Posterior cingulate gyrus (tissue), 11 donors: ENCODE measurements at regions not wholly inside any gene's neighbourhood (a gene's known extent, or its start where the extent isn't known, plus 50 kb on each side); places are given as distances from the start of the nearest gene placed in this dataset.

ENCODE experiments used
- DNase-seq, 10 donors: peaks; one replicate each; pipeline versions ENCODE4 v3.0.0 to v3.0.0-alpha.2; 2020 to 2021; ENCODE audit warnings: mixed read lengths in 3 of 10
- intact Hi-C: fragments of 100-400 bp; cut with DNase I; formaldehyde crosslinking; loops from one replicate; pipeline ENCODE4 v1.15.1; 2023

GRCh38 chr17:15112846-15113617 lies 152.1 kb downstream of the PMP22 start:
- DNase-seq: no peak
- intact Hi-C loops: no loop called here

- intact Hi-C loops: no loop called here
- no peak for DNase-seq
Measured at GRCh38 chr17:15109608-15110007, 155.5 kb downstream of the PMP22 start.

GRCh38 chr17:15108992-15109391 lies 156.1 kb downstream of the PMP22 start:
- intact Hi-C loops: no loop called here
- DNase-seq: no peak

- intact Hi-C loops: no loop called here
- no peak for DNase-seq
Measured at GRCh38 chr17:15106540-15106939, 158.6 kb downstream of the PMP22 start.

GRCh38 chr17:15103785-15104184 lies 161.3 kb downstream of the PMP22 start:
- DNase-seq: no peak
- intact Hi-C loops: no loop called here

GRCh38 chr17:15101175-15101574 lies 164.0 kb downstream of the PMP22 start:
- intact Hi-C loops: no loop called here
- DNase-seq: no peak

GRCh38 chr17:15096511-15096910 lies 168.6 kb downstream of the PMP22 start:
- intact Hi-C loops: no loop called here
- DNase-seq: no peak

GRCh38 chr17:15095935-15096334 lies 169.2 kb downstream of the PMP22 start:
- intact Hi-C loops: no loop called here
- DNase-seq: no peak

- no peak for DNase-seq
- intact Hi-C loops: no loop called here
Measured at GRCh38 chr17:15092762-15093161, 172.4 kb downstream of the PMP22 start.

GRCh38 chr17:15092261-15092660 lies 172.9 kb downstream of the PMP22 start:
- intact Hi-C loops: no loop called here
- DNase-seq: no peak

- intact Hi-C loops: no loop called here
Measured at GRCh38 chr17:15091825-15092224, 173.3 kb downstream of the PMP22 start.

GRCh38 chr17:15090533-15090932 lies 174.6 kb downstream of the PMP22 start:
- intact Hi-C loops: no loop called here
- no peak for DNase-seq

More at GRCh38 chr17:15091825-15092224, 173.3 kb downstream of the PMP22 start:
- no peak for DNase-seq

- intact Hi-C loops: no loop called here
- no peak for DNase-seq
Measured at GRCh38 chr17:15087946-15088345, 177.2 kb downstream of the PMP22 start.

GRCh38 chr17:15086776-15087295 lies 178.3 kb downstream of the PMP22 start:
- intact Hi-C loops: no loop called here
- DNase-seq: no peak

- intact Hi-C loops: no loop called here
- no peak for DNase-seq
Measured at GRCh38 chr17:15085890-15086677, 179.0 kb downstream of the PMP22 start.

GRCh38 chr17:15083225-15083624 lies 181.9 kb downstream of the PMP22 start:
- DNase-seq: no peak
- intact Hi-C loops: no loop called here

GRCh38 chr17:15081008-15081407 lies 184.1 kb downstream of the PMP22 start:
- intact Hi-C loops: no loop called here

GRCh38 chr17:15078570-15078969 lies 186.6 kb downstream of the PMP22 start:
- intact Hi-C loops: no loop called here
- no peak for DNase-seq

More at GRCh38 chr17:15081008-15081407, 184.1 kb downstream of the PMP22 start:
- no peak for DNase-seq

GRCh38 chr17:15076991-15077663 lies 188.0 kb downstream of the PMP22 start:
- intact Hi-C loops: no loop called here
- no peak for DNase-seq

- intact Hi-C loops: no loop called here
- DNase-seq: no peak
Measured at GRCh38 chr17:15051933-15052332, 213.2 kb downstream of the PMP22 start.

- intact Hi-C loops: no loop called here
- no peak for DNase-seq
Measured at GRCh38 chr17:15049795-15050160, 215.3 kb downstream of the PMP22 start.
